NCI-H748 (cell line): ENCODE measurements at regions not wholly inside any gene's neighbourhood (a gene's known extent, or its start where the extent isn't known, plus 50 kb on each side); places are given as distances from the start of the nearest gene placed in this dataset.

Experiments used
- DNase-seq: peaks from one replicate; lab custom pipeline; 2025; ENCODE audit not compliant: unreplicated experiment; lab: John Stamatoyannopoulos, UW

GRCh38 chr10:108721874-108722273 is 1201.4 kb downstream of the XPNPEP1 start:
- peak; percentile 61 for DNase-seq

GRCh38 chr10:108716352-108716751 is 1207.0 kb downstream of the XPNPEP1 start:
- no peak for DNase-seq

- DNase-seq = no peak
These were observed 1213.2 kb downstream of the XPNPEP1 start for GRCh38 chr10:108709927-108710722.

GRCh38 chr10:108708363-108708762 is 1214.9 kb downstream of the XPNPEP1 start:
- DNase-seq = no peak

- no peak for DNase-seq
These were observed 1226.4 kb downstream of the XPNPEP1 start for GRCh38 chr10:108696792-108697477.

GRCh38 chr10:108691126-108691525 is 1232.2 kb downstream of the XPNPEP1 start:
- DNase-seq = no peak

GRCh38 chr10:108690530-108690929 is 1232.8 kb downstream of the XPNPEP1 start:
- no peak for DNase-seq

- no peak for DNase-seq
These were observed 1233.4 kb downstream of the XPNPEP1 start for GRCh38 chr10:108689891-108690290.

GRCh38 chr10:108688314-108688713 is 1235.0 kb downstream of the XPNPEP1 start:
- no peak for DNase-seq

- DNase-seq = no peak
These were observed 1237.3 kb downstream of the XPNPEP1 start for GRCh38 chr10:108685863-108686531.

- DNase-seq = no peak
These were observed 1238.9 kb downstream of the XPNPEP1 start for GRCh38 chr10:108684431-108684830.

- no peak for DNase-seq
These were observed 1249.6 kb downstream of the XPNPEP1 start for GRCh38 chr10:108673741-108674140.

- no peak for DNase-seq
These were observed 1259.7 kb downstream of the XPNPEP1 start for GRCh38 chr10:108663587-108663986.

- DNase-seq = no peak
These were observed 1260.3 kb downstream of the XPNPEP1 start for GRCh38 chr10:108662975-108663374.

- DNase-seq = no peak
These were observed 1268.3 kb downstream of the XPNPEP1 start for GRCh38 chr10:108655057-108655456.

GRCh38 chr10:108653531-108653930 is 1269.8 kb downstream of the XPNPEP1 start:
- no peak for DNase-seq

- DNase-seq = no peak
These were observed 1284.3 kb downstream of the XPNPEP1 start for GRCh38 chr10:108639010-108639409.

GRCh38 chr10:108638225-108638624 is 1285.1 kb downstream of the XPNPEP1 start:
- no peak for DNase-seq

GRCh38 chr10:108633046-108633445 is 1290.3 kb downstream of the XPNPEP1 start:
- no peak for DNase-seq

GRCh38 chr10:108632144-108632543 is 1291.2 kb downstream of the XPNPEP1 start:
- DNase-seq = no peak

- no peak for DNase-seq
These were observed 1292.0 kb downstream of the XPNPEP1 start for GRCh38 chr10:108631332-108631731.

- no peak for DNase-seq
These were observed 1293.5 kb downstream of the XPNPEP1 start for GRCh38 chr10:108629834-108630233.
